NCI-H345 treated with DMSO at 0.1 percent for 48 hours (cell line): ENCODE measurements at regions not wholly inside any gene's neighbourhood (a gene's known extent, or its start where the extent isn't known, plus 50 kb on each side); places are given as distances from the start of the nearest gene placed in this dataset.
A peak's percentile ranks its signal among the peaks of the same experiment; 100 is the strongest.

Experiments
- DNase-seq: peaks from one replicate; lab custom pipeline; 2025; ENCODE audit not compliant: unreplicated experiment; lab: John Stamatoyannopoulos, UW

DNA sequence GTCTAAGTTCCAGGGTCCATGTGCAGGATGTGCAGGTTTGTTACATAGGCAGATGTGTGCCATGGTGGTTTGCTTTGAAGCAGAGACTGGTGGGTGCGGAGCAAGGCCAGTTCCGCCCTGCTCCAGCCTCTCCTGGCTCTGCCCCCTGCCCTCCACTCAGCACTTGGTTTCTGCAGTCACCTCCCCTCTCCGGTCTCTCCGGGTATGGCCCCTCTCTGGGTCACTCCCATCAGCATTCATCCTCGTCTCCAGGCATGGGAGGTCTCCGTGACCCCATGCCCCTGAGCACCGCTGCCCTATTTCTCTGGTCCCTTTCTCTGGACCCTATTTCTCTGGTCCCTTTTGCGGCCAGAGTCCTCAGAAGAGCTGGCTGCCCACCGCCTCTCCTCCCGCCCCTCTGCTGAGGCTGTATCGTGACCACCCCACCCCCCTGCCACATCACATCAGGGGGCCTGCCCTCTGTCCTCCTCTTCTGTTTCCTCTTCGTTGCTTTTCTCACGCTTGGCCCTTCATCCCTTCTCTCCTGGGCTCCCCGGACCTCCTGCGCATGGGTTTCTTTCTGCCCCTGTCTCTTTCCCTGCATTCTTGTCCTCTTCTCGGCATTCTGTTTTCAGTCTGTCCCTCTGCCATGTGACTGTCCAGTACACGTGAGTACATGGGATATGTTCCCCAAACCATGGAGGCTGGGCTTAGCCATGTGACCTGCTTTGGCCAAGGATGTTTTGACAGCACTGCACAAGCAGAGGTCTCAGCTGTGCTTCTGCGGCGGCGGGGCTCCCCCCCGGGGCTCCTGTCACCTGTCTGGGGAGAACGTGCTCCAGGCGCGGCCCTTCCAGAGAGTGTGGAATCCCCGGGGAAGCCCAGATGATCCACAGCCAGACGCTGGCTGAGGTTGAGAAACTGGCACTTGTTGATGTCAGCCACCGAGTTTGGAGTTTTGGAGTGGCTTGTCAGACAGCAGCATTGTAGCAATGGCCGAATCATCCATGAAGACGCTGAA is 54.4 kb upstream of the C1orf174 start:
- peak; percentile 62 for DNase-seq

DNA sequence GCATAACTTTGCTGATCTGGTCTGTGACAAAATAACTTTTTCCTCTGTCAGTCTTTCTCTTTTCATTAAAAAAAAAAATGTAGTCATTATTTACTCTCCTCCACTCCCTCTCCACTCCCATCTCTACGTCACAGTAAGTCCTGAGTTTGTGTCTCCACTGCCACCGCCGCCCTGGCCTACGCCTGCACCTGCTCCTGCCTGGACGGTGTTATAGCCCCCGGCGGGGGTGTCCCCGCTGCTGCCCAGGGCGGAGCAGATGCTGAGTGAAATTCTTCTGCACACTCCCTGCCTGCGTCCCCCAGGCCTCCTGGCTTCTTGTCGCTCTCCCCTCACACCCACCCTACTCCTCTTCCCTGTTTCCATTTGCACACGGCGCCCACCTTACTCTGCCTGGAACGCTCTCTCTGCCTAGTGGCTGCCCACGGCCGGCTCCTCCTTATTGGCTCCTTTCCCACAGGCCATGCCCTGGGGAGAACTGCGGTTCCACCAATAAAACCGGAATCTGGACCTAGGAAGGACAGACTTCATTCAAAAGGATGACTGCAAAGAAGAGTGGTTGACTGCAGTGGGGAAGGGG is 55.2 kb upstream of the C1orf174 start:
- DNase-seq: peak; percentile 57

DNA sequence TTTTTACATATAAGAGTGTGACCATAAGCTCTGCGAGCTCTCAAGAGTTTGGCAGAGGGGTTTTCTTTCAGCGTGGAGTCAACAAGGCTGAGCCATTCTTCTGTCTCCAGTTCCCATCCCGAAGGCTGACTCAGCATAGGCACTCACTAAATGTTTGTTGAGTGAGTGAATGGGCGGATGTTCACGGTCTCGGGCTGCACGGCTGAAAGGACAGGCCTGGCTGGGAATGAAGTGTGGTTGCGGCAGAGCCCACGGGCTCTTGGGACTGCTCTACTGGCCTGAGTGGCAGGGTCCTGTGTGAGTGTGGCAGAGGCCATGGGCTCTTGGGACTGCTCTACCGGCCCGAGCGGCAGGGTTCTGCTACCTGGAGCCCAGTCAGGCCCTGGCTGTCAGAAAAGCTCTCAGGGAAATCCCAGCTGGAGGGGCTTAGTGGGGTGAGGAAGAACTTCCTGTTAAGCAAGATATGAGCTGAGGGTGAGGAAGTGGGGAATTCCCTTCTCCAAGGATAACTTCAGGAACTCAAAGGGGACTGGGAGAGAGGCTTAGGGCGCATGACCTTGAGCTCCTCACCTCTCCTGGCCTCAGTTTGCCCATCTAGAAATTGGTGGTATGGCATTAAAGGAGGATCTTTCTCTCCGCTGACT is 56.6 kb upstream of the C1orf174 start:
- no peak for DNase-seq

DNA sequence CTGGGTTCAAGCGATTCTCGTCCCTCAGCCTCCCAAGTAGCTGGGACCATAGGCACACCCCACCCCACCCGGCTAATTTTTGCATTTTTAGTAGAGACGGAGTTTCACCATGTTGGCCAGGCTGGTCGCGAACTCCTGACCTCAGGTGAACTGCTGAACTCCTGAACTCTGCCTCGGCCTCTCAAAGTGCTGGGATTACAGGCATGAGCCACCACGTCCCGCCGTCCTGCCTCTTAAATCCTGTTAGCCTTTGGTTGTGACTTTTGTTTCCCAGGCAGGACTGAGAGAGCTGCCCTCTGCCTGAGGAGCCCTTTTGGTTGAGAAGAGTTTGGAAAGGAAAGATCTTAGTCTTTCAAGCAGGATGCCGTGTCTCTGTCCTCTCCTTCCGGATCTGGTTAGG is 59.3 kb upstream of the C1orf174 start:
- DNase-seq: no peak

DNA sequence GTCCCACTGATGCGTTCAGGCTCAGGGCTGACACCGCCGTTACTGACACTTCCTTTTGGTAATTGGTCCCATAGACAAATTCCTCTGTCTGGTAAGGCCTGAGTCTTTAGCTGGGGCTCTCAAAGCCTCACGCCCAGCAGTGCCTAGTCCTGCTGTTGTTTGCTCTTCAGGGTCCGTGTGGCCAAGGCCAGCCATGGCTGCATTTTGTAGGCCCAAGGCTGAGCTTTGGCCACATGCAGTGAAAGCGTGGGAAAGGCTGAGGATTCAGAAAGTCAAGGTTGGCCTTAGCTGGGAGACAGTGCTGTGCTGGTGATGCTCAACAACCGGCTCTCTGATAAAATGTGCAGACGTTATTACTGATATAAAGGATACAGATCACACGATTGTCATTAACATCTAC is 63.5 kb upstream of the C1orf174 start:
- no peak for DNase-seq

DNA sequence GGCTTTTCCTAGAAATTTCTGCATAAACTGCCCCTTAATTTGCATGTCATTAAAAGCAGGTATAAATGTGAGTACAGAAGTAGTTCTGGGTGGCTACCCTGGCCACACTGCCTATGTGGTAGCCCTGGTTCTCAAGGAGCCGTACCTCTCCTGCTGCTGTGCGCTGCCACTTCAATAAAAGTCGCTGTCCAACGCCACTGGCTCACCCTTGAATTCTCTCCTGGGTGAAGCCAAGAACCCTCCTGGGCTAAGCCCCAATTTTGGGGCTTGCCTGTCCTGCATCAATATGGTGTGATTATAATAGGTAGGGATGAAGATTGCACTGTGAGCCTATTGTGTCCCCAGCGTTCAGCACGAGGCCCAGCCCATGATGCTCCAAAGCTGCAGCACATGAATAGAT is 65.6 kb upstream of the C1orf174 start:
- no peak for DNase-seq

DNA sequence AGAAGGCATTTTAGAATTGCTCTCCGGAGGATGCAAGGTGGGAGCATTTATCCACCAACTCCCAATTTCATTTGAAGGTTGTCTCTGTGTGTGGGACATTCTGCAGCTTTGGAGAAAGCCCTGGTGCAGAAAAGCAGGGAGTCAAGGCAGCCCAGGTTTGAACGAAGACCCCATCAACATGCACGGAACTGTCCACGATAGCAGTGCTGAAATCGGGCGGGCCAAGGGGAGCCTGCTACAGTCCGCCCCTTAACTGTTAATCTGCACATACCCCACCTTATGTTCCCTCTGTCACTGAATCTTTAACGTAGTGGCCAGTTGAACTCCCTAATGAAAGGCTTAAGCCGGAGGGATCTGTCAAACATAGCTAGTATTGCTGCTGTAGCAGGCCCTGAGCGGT is 68.8 kb upstream of the C1orf174 start:
- no peak for DNase-seq

DNA sequence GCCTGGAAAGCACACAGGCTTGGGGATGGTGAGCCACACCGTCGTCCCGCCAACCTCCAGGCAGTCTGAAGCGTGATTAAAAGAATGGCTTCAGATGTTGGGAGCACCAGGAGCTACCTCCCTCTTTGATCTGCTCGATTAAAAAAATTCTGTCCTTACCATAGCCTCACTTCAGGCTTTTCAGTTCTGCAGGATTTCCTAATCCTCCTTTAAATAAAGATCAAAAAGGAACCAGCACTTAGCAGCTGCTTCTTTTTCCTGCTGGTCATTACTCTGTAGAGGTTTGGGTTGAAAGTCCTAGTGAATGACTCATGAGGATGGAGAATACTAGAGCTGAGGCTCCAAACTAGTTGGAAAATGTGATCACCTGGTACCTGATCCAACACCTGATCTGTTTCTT is 71.9 kb upstream of the C1orf174 start:
- DNase-seq: no peak

DNA sequence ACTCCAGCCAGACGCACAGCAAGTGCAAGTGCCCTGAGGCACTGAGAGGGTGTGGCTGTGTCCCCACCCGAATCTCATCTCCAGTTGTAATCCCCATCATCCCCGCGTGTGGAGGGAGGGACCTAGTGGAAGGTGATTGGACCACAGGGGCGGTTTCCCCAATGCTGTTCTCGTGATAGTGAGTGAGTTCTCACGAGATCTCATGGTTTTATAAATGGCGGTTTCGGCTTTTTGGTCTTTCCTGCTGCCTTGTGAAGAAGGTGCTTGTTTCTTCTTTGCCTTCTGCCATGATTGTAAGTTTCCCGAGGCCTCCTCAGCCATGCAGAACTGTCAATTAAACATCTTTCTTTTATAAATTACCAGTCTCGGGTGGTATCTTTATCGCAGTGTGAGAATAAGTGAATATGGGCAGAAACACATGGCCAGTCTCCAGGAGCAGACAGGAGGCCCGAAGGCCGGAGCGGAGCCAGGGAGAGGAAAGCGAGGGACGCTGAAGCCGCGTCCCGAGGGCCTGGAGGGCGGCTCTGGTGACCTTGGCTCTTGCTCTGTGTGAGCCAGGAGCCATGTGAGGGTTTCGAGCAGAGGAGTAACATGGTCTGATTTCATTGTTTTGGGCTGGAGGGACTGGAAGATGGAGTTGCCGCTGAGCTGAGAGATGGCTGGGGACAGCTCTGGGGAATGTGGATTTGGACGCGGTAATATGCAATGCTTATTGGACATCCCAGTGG is 76.0 kb upstream of the C1orf174 start:
- DNase-seq: no peak

DNA sequence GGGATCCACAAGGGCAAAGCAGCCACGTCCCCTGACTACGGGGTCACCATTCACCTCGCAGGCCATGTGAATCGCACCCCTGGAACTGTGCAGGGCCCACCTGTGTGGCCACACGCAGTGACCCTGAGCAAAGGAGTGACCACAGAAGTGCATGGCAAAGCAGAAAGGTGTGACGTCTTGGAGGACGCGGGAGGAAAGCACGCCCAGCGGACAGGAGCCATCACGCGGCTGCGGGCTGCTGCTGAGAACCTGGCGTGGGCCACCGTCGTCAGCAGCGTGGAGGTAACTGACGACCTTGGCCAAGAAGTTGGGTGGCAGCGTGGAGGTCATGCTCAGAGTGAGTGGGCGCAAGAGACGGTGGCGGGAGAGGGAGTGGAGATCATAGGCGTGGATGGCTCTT is 76.7 kb upstream of the C1orf174 start:
- no peak for DNase-seq

DNA sequence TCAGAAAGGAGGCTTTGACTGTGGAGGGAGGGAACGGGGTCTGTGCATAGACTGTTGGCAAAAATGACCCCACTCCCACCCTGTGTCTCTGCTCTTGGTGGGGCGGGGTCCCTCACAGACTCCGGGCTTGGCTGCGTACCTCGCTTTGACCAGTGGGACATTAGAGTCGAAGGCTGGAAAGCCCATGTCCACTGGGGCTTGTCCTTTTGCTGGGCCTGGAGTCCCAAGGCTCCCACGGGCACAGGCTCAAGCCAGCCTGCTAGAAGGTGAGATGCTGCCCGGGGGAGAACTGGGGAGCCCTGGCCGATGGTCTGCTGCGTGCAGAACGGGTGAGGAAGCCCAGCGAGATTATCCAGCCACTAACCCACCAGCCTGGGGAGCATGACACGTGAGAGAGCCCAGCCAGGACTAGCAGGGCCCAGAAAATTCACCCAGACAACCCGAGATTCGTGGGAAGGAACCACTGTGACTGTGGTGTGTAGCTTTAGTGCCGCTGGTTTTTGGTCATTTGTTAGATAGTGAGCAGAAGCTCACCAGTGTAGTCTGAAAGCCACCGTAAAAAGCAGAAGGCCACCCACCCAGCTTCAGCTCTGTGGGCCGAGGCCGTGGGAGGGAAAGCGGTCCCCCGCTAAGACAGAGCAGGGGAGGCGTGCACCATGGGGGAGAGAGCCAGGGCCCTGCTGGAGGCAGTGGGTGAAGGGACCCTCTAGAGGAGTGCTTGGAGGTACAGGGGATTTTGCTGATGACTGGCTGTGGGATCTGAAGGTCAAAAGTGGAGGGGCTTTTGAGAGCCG is 78.3 kb upstream of the C1orf174 start:
- no peak for DNase-seq

DNA sequence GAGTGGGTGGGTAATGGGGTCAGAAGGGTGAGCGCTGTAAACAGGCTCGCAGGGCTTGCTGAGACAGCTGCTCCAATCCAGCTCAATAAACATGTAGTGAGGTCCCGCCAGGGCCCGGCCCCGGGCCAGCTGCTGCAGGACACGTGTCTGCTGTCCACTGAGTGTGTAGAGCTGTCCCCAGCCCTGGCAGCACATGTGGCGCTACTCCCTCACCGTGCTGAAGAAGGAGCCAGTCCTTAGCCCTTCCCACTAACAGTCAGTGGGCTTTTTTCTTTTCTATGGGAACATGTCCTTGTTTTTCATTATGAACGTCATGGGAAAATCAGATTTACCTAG is 78.9 kb upstream of the C1orf174 start:
- DNase-seq: no peak

DNA sequence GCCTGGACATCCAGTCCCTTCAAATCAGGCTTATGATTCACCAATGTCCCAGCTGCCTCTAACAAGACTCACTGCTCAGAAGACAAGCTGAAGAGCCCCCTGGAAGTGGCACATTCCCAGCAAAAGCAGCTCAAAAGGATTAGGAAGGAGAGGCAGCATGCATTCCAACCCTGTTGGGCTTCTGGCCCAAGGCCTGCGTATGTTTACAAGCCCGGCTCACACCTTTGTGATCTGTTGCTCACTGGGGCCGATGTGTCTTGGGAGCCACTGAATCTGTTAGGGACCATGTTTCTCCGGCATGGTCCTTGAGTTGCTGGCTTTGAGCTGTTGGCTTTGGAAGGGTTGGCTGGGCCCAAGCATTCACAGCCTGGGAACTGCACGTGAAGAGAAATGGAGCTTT is 81.2 kb upstream of the C1orf174 start:
- no peak for DNase-seq

DNA sequence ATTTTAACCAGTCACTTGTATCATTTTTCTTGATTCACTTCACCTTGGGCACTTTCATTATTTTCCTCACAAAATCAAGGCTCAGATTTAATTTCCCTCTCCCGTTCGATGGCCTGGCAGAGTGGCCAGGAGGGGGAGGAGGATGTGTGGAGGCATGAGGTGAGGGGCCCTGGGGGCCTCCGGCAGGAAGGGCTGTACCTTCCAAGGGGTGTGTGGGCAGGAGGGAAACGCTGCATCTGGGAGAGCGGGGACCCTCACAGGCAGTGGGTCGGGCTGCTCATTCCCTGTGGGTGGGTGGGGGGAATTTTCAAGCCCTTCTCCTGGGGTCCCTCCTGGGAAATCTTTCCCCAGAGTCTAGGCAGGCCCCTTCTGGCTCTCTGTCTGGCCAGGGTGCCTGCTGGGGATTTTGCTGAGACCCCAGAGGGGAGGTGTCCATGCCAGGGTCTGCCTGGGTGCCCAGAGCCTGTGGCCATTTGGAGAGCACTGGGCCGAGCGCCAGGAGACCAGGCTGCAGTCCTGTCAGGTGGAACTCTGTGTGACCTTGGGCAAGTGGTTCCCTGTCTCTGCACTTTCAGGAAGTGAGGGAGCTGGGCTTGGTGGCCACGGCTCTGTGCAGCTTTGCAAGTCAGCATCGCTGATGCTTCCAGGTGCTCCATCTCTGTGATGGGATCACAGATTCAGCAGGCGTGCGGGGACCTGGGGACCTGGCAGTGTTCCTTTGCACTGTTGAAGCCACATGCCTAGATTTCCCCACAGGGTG is 81.9 kb upstream of the C1orf174 start:
- no peak for DNase-seq

DNA sequence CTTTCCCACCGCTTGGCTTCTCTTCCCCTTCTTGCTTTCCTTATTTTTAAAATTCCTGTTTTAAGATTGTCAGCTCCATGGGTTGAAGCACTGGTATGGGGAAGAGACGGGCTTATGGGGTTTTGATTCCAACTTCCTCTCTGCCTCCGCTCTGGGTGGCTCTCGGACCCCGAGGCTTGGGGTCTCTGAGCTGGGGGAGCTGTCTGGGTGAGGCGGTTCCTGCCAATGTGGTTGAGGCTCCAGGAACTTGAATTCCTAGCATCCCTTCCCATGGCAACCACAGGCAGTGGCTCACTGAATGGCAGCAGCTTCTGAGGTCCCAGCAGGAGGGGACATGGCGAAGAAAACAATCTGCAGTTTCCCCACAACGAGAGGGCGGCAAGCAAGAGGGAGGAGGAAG is 83.1 kb upstream of the C1orf174 start:
- no peak for DNase-seq

DNA sequence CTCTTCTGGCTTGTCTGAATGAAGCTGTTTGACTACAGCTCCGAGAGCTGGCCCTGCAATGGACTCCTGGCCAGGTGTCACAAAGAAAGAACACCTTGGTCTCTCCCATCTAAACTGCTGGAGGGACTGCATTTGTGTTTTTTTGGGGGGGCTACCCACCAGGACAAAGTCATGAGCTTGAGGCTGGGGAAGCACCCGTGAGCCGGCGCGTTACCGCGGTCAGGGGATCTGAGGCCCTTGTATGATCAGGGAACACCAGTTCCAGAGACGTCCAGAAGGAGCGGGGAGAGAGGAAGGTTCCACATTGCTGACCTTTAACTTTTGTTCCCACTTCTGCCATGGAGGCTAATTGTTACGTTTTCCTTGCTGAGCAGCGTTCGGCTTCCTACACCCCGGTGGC is 84.5 kb upstream of the C1orf174 start:
- DNase-seq: no peak

DNA sequence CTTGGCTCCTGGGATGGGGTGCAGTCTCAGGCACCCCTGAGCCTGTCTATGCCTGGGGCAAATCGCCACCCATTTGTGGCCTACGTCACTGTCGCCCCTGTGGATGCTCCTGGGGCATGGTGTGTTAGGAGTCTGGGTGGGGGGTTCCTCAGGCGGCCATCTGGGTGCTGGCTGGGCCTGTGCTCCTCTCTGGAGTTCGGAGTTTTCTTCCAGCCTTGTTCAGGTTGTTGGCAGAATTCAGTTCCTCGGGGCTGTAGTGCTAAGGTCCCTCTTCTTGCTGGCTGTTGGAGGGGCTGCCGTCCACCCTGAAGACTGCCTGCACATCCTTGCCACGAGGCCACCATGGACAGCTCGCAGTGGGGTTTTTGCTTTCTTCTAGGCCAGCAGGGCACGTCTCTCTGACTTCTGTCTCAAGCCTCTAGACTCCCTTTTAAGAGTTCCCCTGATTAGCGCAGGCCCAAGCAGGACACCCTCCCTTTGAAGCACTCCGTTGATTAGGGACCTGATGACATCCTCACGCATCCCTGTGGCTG is 86.7 kb upstream of the C1orf174 start:
- DNase-seq: no peak

DNA sequence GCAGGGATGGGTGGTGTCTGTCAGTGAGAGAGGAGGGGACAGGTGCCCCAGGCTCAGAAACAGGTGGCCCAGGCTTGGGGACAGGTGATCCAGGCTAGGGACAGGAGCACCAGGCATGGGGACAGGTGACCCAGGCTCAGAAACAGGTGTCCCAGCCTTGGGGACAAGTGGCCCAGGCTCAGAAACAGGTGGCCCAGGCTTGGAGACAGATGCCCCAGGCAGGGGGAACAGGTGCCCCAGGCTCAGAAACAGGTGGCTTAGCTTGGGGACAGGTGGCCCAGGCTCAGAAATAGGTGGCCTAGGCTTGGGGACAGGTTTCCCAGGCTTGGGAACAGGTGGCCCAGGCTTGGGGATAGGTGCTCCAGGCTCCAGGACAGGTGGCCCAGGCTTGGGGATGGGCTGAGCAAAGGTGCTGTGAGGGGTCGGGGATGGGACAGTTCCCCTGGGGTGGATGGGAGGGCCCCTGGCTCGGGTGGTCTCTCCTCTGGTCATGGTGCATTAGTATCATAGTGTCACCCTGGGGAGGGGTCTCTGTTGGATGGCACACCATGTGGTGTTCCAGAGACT is 87.7 kb upstream of the C1orf174 start:
- DNase-seq: no peak

DNA sequence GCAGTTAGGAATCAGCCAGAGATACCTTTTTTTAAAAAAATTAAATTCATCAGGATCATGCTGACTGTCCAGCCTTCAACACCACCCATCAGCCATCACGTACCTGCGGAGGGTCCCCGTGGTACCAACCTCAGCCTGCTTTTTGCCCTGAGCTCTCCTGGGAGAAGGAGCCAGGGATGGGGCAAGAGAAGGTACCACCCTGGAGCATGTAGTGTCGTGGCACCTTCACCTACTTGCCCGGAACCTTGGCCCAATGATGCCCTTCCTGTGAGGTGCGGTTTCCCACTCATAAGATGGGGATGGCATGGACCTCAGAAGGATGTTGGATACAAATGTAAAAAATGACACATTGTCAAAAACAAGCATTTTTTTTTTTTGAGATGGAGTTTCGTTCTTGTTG is 88.4 kb upstream of the C1orf174 start:
- no peak for DNase-seq
